HG03039 (cell line): ENCODE measurements at regions not wholly inside any gene's neighbourhood (a gene's known extent, or its start where the extent isn't known, plus 50 kb on each side); places are given as distances from the start of the nearest gene placed in this dataset.

Source experiments
- ATAC-seq: cut with Tn5 transposase; IDR thresholded peaks from one replicate; pipeline ENCODE4 v1.9.1; 2021; ENCODE audit warnings: mild to moderate bottlenecking, moderate library complexity; ENCODE audit not compliant: unreplicated experiment

DNA sequence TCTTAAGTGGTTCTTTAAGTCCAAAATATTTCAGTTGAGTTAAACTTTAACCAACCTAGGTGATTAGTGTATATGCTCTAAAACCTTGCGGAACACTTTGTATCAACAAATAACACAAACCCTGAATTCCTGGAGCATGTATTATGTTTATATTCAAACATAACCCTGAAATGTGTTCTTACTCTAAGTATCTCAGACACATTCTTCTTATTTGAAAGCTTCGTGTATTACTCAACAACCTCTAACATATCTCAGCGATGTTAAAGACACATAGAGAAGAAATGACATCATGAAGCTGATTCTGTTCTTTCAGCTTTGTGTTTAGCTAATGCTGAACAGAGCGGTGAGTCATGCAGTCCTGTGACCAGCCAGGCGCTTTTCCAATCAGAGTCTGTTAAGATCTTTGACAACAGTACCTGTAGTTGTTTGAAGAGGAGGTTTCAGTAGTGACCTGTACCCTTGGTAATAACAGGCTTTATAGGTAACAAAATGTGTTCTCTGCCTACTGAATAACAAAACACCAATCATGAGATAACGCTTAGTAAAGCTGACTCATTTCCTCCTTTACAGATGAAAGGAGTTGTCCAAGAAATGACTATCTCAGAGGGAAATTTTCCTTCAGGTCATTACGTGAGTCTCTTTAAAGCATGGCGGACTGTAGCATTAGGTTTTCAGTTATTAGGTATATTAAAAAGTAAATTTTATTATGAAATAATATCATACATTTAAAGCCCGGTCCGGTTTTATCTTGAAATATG is 67.3 kb upstream of the KLF6 start:
- ATAC-seq: peak; percentile 90

DNA sequence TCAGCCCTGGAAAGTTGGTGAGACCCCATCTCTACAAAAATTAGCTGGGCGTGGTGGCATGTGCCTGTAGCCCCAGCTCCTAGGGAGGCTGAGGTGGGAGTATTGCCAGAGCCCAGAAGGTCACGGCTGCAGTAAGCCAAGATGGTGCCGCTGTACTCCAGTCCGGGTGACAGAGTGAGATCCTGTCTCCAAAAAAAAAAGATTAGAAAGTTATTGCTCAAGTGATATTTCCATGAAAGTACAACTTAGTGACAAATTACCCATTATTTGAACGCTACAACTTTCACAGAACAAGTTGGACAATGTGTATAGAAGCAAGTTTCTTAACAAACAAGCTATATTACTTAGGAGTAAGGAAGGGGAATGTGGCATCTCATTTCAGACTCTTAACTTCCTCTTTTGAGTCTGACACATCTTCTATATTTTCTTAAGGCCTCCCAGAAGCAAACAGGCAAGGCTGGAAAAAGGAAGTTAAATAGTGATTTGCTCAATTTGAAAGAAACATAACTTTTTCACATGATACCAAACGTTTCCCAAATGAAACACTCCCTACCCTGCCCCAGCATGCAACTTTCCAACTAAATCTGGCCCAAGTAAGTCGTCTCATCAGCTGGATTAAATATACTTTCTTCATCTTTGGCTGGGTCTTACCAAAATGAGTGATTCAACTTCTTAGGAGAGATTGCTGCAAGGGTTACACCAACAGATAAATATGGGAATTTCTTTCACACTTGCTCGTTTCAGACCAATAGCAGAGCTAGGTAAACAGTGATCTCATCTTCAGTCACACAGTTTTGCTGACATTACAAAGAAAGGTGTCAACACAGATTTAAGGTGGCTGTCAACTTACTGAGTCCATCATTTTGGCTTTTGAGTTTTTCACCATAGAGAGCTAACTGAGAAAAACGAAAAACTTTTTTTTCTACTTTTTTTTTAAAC is 66.3 kb upstream of the KLF6 start:
- no peak for ATAC-seq

DNA sequence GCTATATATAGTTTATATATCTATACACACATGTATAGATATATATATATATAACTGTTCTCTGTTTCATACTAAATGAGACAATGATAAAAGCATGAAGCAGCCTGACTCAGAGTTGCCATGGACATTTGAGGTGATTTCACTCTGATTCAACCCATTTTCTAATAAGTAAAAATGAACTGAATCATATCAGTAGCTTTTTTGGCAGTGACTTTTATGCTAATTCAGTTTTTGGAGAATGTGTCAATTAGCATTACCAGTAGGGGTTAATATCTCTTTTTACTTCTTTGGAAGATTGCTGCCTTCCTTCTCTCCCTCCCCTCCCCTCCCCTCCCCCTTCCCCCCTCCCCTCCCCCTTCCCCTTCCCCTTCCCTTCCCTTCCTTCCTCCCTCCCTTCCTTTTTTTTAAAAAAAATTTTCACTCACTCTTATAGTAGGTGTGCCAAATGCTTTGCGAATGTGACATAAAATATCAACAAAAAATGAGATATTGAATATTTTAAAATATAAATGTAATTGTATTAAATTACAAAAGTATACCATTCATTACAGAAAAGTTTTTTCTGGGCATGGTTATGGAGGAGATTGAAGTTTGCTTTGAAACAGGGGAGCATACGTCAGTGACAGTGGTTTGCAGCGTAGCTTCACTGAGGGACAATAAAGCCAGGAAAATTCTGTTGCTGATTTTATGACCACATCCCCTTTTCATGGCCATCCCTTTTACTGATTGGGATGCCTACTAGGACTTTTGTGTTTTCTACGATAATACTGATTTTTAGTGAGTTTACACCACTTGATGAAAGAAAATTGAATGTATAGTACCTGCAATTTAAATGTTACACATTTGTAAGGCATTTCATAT is 64.0 kb upstream of the KLF6 start:
- no peak for ATAC-seq

DNA sequence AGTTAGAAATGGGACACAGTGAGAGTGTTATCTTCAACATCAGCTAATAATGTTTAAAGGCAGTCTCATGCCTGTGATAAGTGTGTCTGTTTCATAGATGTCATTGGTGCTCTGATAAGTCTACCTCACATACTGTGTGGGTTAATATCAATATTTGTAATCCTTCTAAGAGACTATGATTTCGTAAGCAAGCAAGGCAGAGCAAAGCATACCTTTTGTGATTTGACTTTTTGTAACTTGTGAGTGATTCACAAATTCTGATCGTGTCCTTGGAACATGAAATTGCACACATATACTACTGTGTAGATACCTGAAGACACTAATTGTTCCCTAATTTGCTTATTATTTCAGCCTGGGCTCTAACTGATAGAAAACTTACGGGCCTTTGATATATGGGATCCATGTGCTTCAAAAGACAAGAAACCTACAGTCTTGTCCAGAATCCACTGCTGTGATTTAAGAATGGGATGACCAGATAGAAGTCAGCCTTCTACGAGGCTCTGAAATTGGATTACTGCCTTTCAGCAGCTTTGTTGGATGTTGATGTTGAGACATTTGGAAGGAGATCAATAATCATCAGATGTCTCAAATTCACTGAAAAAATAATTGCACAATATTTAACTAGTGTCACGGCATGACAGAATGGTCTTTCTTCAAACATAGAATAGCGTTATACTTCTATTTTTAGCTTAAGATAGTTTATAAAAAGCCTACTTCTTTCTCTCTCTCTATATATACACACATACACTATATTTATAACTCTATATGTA is 63.2 kb upstream of the KLF6 start:
- no peak for ATAC-seq

DNA sequence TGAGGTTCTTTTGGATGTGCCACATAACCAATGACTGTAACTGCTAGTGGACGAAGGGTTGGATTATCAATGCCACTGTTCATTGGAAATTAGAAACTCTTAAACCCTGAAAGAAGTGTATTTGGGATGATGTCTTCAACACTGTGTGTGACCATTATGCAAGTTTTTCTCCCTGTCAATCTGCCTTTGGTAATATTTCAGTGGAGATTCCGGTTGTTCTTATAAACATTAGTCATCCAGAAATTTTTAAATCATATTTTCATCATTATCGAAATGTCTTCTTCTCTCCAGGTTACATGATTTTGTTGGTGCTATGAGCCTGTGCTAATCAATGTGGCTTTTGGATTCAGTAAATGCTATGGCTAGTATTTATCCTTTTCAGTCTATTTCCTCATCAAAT is 61.7 kb upstream of the KLF6 start:
- ATAC-seq: no peak

DNA sequence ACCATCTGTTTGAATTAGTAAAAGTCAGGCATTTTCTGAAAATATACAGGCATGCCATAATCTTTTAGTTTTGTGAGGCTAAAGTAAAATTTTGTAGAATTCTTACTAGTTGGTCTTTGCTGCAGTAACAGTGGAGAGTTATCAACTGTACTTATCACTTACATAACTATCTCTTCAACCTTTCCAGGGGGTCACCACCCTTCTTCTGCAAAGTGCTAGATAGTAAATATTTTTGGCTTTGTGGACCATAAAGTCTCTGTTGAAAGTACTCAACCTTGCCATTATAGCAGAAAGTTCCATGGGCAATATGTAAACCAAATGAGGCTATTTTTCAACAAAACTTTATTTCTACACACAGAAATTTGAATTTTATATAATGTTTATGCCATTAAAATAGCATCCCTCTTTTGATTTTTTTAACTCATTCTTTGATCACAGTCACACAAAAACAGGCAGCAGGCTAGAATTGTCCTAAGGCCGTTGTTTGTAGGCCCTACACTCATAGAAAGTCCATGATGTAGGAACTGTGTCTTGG is 59.5 kb upstream of the KLF6 start:
- ATAC-seq: no peak

DNA sequence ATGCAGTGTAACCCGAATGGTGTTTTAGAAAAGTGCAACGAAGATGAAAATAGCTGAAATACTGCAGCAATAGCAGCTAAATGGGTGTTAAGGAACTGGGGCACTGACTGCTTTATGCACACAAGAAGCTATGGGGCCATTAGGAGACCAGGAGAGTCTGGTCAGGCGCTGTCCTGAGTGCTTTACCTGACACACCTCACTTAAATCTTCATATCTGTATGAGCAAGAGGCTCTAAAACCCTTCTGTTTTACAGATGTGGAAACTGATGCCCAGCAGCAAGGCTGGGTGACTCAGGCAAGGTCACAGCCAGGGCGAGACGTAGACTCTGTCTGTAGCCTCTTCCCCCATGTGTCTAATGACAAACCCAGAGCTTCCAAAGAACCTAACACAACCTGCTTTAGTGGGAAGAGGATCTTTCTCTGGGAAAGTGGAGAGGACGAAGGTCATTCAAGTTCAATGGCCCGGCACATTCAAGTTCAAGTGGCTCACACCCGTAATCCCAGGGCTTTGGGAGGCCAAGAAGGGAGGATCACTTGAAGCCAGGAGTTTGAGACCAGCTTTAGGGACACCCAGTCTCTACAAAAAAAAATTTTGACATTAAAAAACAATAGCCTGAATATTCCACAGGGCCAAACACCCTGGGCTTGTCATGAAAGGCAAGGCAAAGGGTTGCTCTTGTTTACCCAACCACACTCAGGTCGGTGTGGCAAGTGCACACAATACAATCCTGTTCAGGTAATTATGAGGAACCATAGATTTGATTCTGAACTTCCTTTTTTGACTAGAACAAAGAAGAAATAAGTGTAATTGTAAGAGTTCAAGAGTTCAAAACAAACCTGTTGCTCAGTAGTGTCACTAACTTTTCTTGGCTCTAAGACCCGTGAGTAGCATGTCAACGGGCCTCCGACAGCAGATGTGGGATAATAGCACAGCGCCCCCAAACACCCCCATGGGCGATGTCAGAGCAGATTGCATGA is 53.7 kb upstream of the KLF6 start:
- no peak for ATAC-seq

DNA sequence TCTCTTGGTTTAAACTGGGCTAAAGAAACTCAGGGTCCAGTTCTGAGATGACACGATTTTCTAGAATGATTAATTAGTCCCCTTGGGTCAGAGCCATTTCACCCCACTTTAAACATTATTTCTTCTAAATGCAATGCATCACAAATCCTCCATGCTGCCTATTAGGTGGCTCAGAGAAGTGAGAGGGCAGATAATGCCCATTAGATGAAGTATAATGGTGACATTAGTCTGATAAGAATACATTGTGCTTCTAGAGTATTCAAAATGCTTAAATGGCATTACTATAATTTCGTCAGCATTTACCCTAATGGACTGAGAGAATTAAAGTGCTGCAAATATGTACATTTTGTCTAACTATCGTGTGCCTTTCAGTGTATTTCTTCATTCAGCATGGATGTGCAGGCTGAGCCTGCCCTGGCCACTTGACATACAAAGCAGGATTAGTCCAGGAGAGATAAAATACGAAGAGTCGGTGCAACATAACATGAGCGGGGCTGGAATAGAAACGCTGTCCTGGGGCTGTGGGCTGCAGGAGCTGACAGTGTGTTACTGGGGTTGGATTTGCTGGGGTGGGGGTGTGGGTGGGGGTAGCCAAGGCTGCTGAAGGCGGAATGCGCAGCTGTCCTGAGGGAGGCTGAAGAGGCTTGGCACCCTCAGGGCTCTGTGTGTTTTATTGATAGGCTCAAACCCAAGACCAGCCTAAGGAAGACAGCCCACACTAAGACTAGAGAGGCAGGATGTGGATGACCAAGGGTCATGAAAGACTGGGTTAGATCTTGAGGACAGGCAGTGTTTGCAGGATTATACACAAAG is 52.8 kb upstream of the KLF6 start:
- no peak for ATAC-seq

DNA sequence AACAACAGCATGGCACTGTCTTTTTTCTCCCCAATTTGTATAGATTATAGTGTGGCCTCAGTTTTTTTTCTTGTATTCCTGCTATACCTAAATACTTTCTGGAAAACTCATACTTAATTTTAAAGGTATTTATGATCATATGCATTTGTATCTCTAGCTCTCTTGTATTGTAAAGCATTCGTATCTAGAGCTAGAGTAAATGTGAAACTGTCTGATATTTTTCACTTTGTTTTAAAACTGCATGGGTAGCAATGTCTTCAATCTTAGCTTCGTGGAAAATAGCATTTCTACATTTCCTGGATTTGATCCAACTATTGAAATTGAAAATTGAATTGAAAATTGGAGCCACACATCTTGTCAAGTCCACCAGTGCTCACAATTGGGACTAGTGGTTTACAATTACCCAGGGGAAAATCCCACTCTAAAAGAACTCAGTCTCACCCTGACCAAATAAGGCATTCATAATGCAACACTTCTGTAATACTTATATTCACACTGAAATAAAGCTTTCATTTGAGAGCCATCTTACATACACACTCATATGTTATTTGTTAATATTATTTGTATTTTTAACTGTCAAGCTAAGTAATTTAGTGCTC is 51.3 kb upstream of the KLF6 start:
- ATAC-seq: no peak

DNA sequence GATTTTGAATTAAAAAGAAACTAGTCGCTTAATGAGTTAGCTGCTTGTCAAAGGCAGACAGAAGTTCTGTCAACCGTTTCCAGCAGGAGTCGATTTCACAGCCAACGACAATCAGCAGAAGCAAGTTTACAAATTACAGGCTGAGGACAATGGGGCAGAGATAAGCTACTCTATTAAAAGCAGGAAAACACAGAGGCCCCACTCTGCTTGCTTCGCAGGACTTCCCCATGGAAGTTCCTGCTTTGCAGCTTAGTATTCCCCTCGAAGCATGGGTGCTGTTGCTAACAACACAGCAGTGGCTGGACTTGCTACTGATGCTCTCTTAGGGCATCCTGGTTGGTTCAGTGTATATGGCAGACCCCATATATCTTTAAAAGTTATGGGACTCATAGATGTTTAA is 50.8 kb upstream of the KLF6 start:
- ATAC-seq: no peak

DNA sequence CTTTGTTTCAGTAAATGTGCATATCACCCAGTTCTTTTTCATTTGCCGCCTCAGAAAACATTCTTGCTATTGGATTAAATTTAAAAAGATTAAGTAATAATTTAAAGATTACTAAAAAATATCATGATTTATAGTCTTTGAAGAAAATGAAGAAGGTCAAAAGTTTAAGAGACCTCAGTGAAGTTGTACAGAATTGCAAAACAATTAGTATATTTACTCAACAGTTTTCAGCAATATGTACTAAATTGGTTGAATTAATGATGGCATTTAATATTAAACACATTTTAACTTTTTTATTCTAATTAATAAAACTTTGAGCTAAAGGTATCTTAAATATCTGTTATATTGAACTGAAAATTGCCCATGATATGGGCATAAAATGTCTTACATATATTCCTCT is 49.9 kb upstream of the KLF6 start:
- ATAC-seq: no peak
